K562 (cell line): ENCODE measurements at regions not wholly inside any gene's neighbourhood (a gene's known extent, or its start where the extent isn't known, plus 50 kb on each side); places are given as distances from the start of the nearest gene placed in this dataset.

ENCODE experiments used
- ATAC-seq: fragments of 200-7000 bp; cut with Tn5 transposase; 3 replicates; pipeline ENCODE4 v1.9.1; 2020; ENCODE audit warnings: moderate library complexity
- BruUV-seq: library from RNA; stranded (reverse); fragments of 400-500 nt; replicated peaks from 2 replicates; lab custom pipeline; 2021; lab: Mats Ljungman, UMichigan
- CTCF ChIA-PET: fragments of 300-600 bp; formaldehyde crosslinking; extraction: SDS; loops from one replicate; lab custom pipeline; 2021; ENCODE audit warnings: low intra/inter-chr PET ratio; lab: Yijun Ruan, JAX
- POLR2A ChIA-PET: fragments of 300-600, 350-650 bp; sonication (Branson Sonifier 250); formaldehyde crosslinking; extraction: SDS; loops from one replicate; lab custom pipeline; 2021; ENCODE audit warnings: antibody characterized with exemption, inconsistent platforms; lab: Yijun Ruan, JAX
- DNase-seq, 4 experiments: peaks; one replicate each; pipeline versions ENCODE4 v3.0.0 to v3.0.0-alpha.2; 2011 to 2018; ENCODE audit warnings: low spot score in 3 of 4, mixed read lengths in 3 of 4; ENCODE audit errors: extremely low read depth in 1 of 4
- FAIRE-seq: peaks from 2 replicates; lab custom pipeline; 2011; peaks lifted over from hg19 to GRCh38; lab: Jason Lieb, UNC
- H2AFZ ChIP-seq: 2 replicates; pipeline ENCODE4 v1.6.0; 2011; ENCODE audit warnings: low read depth, low read length, control low read depth, inconsistent platforms
- H3K27ac ChIP-seq: fragments of 200-600 bp; 3 replicates; pipeline ENCODE4 v1.8.0; 2011; ENCODE audit warnings: low read depth, mild to moderate bottlenecking, control low read depth, inconsistent platforms, low read length, moderate library complexity, mixed read lengths; ENCODE audit errors: extremely low read depth
- H3K27me3 ChIP-seq, 2 experiments: fragments of 300-600 bp in 1 of 2; 2 replicates in 1 of 2; 3 replicates in 1 of 2; pipeline versions ENCODE4 v1.6.0 to v1.8.0; 2011; ENCODE audit warnings: inconsistent platforms in 2 of 2, low read length in 2 of 2, mild to moderate bottlenecking in 1 of 2, mixed read lengths in 1 of 2, moderate library complexity in 1 of 2; ENCODE audit not compliant: control insufficient read depth in 2 of 2, insufficient read depth in 2 of 2
- H3K36me3 ChIP-seq: fragments of 300-600 bp; 3 replicates; pipeline ENCODE4 v1.8.0; 2011; ENCODE audit warnings: mild to moderate bottlenecking, low read length, inconsistent platforms; ENCODE audit not compliant: control insufficient read depth, insufficient read depth
- H3K4me1 ChIP-seq, 2 experiments: fragments of 200-600 bp in 1 of 2; replicated peaks in 1 of 2; 2 replicates in 1 of 2; 3 replicates in 1 of 2; pipeline versions ENCODE4 v1.5.1 to v1.8.0; 2011; ENCODE audit warnings: inconsistent platforms in 2 of 2, low read length in 2 of 2, mild to moderate bottlenecking in 1 of 2, mixed read lengths in 1 of 2, moderate library complexity in 1 of 2; ENCODE audit not compliant: control insufficient read depth in 2 of 2, insufficient read depth in 2 of 2
- H3K4me2 ChIP-seq: 2 replicates; pipeline ENCODE4 v1.6.1; 2011; ENCODE audit warnings: low read length, control low read depth, inconsistent platforms, mixed read lengths; ENCODE audit not compliant: insufficient read depth
- H3K4me3 ChIP-seq: fragments of 200-600 bp; sonication (generic), shearing (Covaris generic); 2 replicates; pipeline ENCODE4 v1.5.1; 2016; ENCODE audit warnings: control low read depth, inconsistent platforms
- H3K79me2 ChIP-seq: fragments of 200-600 bp; 3 replicates; pipeline ENCODE4 v1.8.0; 2011; ENCODE audit warnings: low read length, inconsistent platforms; ENCODE audit not compliant: control insufficient read depth, insufficient read depth
- H3K9ac ChIP-seq, 2 experiments: 2 replicates each; pipeline versions ENCODE4 v1.6.0 to v1.6.1; 2011; ENCODE audit warnings: low read depth in 2 of 2, low read length in 2 of 2, control low read depth in 1 of 2, inconsistent platforms in 1 of 2, mild to moderate bottlenecking in 1 of 2, mixed read lengths in 1 of 2; ENCODE audit not compliant: insufficient read depth in 1 of 2
- H3K9me1 ChIP-seq: one replicate; pipeline ENCODE4 v1.6.0; 2011; ENCODE audit warnings: inconsistent platforms, mild to moderate bottlenecking, low read length, moderate library complexity; ENCODE audit not compliant: control insufficient read depth, insufficient read depth
- H3K9me3 ChIP-seq: replicated peaks from 2 replicates; pipeline ENCODE4 v1.5.1; 2011; ENCODE audit warnings: low read depth, low read length, inconsistent platforms; ENCODE audit not compliant: control insufficient read depth, insufficient read depth
- H4K20me1 ChIP-seq: replicated peaks from 2 replicates; pipeline ENCODE4 v1.6.1; 2011; ENCODE audit warnings: low read length, inconsistent platforms, mixed read lengths; ENCODE audit not compliant: control insufficient read depth, insufficient read depth
- CUX1 ChIP-seq: fragments of 200-800 bp; sonication (Bioruptor generic); IDR thresholded peaks from 2 replicates; pipeline ENCODE4 v1.6.1; 2016; ENCODE audit warnings: missing genetic modification characterization, missing compliant biosample characterization
- DIDO1 ChIP-seq: fragments of 450-650 bp; IDR thresholded peaks from 2 replicates; pipeline ENCODE4 v1.6.1; 2016; ENCODE audit warnings: low read depth, missing biosample characterization, missing genetic modification characterization
- NFIC ChIP-seq: fragments of 450-650 bp; IDR thresholded peaks from 2 replicates; pipeline ENCODE4 v1.6.1; 2017; ENCODE audit warnings: mild to moderate bottlenecking, inconsistent platforms
- ZNF583 ChIP-seq: fragments of 250-450 bp; sonication (Bioruptor Pico); IDR thresholded peaks from 2 replicates; pipeline ENCODE4 v1.4.0; 2020
- WGBS: fragments of 100-300 bp; shearing (Covaris generic); methylation state at CpG from one replicate; pipeline ENCODE4 v1.1.6; 2016; ENCODE audit warnings: low coverage, mixed read lengths; ENCODE audit not compliant: insufficient coverage; ENCODE audit errors: missing lambda C conversion rate; 5-methylcytosine and 5-hydroxymethylcytosine counted together
- in situ Hi-C: fragments of 300-500 bp; cut with MboI; formaldehyde crosslinking; loops from 4 replicates; pipeline ENCODE4 v1.15.0; 2018; ENCODE audit warnings: inconsistent platforms, mixed read lengths
- intact Hi-C: fragments of 100-400 bp; cut with micrococcal nuclease; formaldehyde crosslinking; loops from 2 replicates; pipeline ENCODE4 v1.14.2; 2022

GRCh38 chr5:128637031-128637430 lies 99.0 kb upstream of the FBN2 start:
- Histone ChIP-seq H3K9ac (no peak overlapping the region), H3K4me3 (no peak overlapping the region), H3K4me2 (no peak overlapping the region), H4K20me1 (no peaks in the 10 kb centered on the region), H3K36me3 (no peaks in the 10 kb centered on the region), H3K27ac (no peak overlapping the region), H2AFZ (no peak overlapping the region), H3K27me3 (no peaks in the 10 kb centered on the region), H3K9me1 (no peaks in the 10 kb centered on the region), H3K79me2 (no peaks in the 10 kb centered on the region), H3K4me1 (no peaks in the 10 kb centered on the region), H3K9me3 (peaks cover 3% of the 10 kb centered on the region; the same call in 1 of the 2 replicates)
- in situ Hi-C loops (no loop called here), intact Hi-C loops (no loop called here)
- BruUV-seq, result no TSS peak
- FAIRE-seq, result no peak
- ChIA-PET CTCF (no interaction called here), POLR2A (no interaction called here)
- no peak for DNase-seq
- ATAC-seq, result no peak
- 2% methylated on average over 4 of the region's 4 CpGs for WGBS
- TF ChIP-seq CUX1 (CRISPR knock-in tag), result no peak
- TF ChIP-seq ZNF583 (CRISPR knock-in tag), result no peak
- no peak for TF ChIP-seq DIDO1 (tag)
- TF ChIP-seq NFIC, result no peak
